DOHH2 (cell line): ENCODE measurements at regions not wholly inside any gene's neighbourhood (a gene's known extent, or its start where the extent isn't known, plus 50 kb on each side); places are given as distances from the start of the nearest gene placed in this dataset.

ENCODE experiments used
- CTCF ChIP-seq: fragments of 200-600 bp; sonication (generic); IDR thresholded peaks from one replicate; pipeline ENCODE4 v1.5.1; 2014; ENCODE audit warnings: antibody characterized with exemption, mild to moderate bottlenecking, low read depth, low read length; ENCODE audit not compliant: poor library complexity, severe bottlenecking
- EZH2phosphoT487 ChIP-seq: fragments of 200-600 bp; sonication (generic); IDR thresholded peaks from 2 replicates; pipeline ENCODE4 v1.6.1; 2017; ENCODE audit warnings: borderline replicate concordance, mild to moderate bottlenecking, antibody characterized with exemption, low read length, moderate library complexity, mixed read lengths

- TF ChIP-seq CTCF (no peak), EZH2phosphoT487 (no peak)
Measured at GRCh38 chr2:144999071-144999875, 479.4 kb upstream of the ZEB2 start.
